Stimulated activated CD4-positive, alpha-beta T cell treated with anti-CD3 and anti-CD28 coated beads, Interleukin-15, amount 100 ng/mL, for 24 hours (primary cell): ENCODE measurements at regions not wholly inside any gene's neighbourhood (a gene's known extent, or its start where the extent isn't known, plus 50 kb on each side); places are given as distances from the start of the nearest gene placed in this dataset.
A peak's percentile ranks its signal among the peaks of the same experiment; 100 is the strongest.
"Not testable (repeated sequence)": the region's sequence is repeated elsewhere in the genome, so short reads cannot be mapped to it uniquely, and the experiment has no call there.

Experiments used
- DNase-seq: peaks from one replicate; pipeline ENCODE4 v3.0.0-alpha.2; 2020

DNA sequence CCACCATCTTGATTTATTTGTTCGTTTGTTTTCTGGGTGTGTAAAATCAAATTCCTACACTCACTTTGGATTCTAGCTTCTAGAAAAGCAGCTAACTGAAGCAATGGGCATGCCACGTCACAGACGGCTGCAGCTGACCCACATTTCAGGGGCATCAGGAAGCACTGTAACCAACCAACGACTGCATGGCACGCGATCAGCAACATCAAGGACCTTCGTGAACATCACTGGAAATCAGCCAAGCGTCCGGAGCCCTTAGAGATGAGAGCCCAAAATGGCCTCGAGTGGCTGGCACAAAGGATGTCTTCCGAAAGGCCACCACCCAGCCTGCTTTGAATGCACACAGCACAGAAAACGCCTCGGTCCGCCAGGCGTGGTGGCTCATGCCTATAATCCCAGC lies 191.1 kb downstream of the OLFM1 start:
- no peak for DNase-seq

DNA sequence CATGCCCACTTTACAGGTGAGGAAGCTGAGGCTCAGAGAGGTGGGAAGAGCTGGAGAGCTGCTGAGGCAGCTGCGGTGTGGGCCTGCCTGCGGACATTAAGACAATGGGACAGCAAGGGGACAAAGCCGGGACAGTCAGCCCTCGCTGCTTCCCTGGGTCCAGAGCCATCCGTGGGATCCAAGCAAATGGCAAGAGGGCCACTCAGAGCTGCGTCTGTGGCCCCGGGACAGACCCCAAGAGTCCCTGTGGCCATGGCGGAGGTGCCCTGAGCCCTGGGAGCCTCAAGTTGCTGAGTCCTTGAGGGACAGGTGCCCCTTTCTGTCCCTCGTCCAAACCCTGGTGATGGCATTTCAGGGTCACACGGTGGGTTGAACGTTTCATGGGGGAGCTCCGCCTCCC lies 191.9 kb downstream of the OLFM1 start:
- DNase-seq, result no peak

DNA sequence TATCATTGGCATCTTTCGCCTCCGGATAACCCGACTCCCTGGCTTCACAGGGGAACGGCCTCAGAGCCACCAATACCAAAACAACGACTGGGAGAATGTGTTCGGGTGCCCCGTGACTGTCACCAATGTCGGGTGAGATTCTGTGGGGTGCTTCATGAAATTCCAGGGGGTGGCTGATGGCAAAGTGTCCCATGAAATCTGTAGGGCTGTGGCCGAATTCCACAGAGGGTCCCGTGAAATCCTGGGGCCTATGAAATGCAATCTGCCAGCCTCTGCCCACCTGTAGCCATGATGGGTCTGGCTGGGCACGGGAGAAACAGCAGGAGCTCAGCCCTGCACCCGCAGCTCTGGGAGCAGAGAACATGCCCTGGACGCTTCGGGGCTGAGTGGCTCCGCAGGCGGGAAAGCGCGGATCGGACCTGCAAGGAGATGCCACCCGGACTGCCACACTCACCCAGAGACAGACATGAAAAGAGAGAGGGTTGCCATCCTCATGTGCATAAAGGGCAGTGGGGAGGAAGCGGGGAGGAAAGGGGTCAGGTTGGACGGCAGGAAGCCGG lies 192.4 kb downstream of the OLFM1 start:
- DNase-seq, result no peak

DNA sequence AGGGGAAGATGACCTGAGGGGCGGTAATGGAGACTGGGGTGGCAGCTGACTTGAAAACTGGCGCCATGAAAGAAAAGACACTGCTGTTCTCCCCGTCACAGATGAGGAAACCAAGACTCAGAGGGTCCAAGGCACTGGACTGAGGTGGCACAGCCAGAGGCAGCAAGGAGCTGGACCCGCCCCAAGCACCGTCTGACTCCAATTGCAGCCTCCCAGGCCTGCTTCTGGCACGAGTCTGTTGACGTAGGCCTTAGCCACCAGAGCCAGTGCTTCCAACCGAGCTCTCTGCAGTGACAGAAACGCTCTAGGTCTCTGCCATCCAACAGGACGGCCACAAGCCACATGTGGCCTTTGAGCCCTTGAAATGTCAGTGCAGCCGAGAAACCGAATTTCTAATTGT lies 193.2 kb downstream of the OLFM1 start:
- no peak for DNase-seq

DNA sequence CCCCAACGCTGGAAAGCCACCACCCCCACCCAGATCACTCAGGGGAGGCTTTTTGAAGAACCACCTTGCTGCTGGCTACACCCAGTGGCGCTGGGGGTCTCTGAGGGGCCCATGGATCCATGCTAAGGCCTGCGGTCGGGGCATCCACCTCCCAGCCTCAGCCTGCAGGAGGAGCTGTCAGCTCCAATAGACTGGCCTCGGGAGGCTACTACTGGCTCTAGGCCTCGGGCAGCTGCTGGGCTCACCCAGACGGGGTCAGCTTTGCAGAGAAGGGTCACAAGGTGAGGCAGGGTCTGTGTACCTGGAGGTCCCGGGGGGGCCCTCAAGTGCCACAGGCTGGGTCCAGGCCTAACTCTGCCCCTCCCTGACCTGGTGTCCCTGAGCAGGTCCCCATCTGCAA lies 193.7 kb downstream of the OLFM1 start:
- DNase-seq, result no peak

DNA sequence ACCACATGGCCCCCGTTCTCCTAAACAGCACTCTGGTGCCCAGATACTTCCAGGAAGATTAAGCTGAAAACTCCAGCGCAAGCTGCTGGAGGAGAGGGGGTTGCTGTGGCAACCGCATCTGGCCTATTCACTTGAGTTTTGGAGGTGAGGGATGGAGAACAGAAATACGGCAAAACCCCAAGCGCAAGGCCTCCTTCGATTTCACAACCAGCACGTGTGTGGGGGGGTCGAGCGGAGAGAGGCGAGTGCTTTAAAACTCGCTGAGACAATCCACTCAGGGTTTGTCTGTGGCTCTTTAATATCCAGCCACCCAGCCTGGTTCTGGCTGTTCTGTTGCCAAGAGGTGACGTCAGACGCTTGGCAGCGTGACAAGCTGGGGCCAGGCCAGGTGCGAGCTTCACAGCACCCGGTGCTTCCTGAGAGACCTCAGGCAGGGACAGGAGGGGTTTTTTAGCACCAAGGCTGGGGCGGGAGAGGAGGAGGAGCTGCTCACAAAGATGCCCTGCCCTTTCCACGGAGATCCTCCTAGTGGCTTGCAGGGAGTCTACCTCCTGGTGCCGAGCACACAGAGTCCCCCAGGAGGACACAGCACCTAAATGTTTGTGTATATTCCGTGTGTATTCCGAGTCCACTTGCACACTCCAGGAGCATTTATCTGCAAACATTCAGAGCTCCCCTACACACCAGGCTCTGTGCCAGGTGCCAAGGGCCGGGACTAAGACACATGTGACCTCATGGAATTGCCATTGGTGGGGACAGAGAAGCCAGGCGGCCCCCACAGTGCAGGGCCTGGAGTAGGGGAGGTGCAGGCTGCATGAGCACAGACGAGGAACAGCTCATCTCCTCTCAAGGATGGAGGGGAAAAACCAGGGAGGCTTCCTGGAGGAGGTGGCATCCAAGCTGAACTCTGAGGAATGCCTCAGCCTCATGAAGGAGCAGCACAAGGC lies 194.6 kb downstream of the OLFM1 start:
- DNase-seq, result peak; percentile 34

DNA sequence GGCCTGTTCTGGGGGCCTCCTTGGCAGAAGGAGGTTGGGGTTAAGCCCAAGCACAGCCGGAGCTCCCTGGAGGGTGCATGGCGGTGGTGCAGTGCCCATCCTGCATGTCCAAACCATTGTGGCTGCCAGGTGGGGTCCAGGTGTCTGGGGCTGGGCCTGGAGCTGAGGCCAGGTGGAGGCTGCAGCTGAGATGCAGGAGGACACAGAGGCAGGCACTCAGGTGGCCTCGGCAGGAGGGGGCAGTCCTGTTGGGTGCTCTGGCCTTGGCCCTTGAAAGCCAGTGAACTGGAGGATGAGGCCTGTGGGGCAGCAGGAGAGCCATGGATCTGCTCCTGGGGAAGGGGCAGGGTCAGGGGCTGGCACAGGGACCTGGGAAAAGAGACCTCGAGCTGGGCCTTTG lies 195.3 kb downstream of the OLFM1 start:
- no peak for DNase-seq

DNA sequence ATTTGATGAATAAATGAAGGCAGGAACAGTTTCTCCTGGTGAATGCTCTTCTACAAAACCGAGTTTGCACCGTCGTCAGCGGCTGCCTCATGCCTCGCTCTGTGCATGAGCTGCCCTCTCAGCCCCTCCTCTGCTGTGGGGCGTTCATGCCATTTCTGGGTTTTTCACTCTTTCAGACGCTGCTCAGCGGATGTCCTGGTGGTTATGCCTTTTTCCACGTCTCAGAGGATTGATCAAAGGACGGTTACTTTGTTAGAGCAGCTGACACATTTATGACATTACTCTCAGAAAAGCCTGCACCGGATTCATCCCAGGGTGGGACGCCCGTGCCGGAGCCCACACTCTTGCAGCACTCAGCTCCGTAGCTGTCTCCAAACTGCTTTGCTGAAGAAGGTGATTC lies 195.9 kb upstream of the PPP1R26 start:
- DNase-seq, result no peak

DNA sequence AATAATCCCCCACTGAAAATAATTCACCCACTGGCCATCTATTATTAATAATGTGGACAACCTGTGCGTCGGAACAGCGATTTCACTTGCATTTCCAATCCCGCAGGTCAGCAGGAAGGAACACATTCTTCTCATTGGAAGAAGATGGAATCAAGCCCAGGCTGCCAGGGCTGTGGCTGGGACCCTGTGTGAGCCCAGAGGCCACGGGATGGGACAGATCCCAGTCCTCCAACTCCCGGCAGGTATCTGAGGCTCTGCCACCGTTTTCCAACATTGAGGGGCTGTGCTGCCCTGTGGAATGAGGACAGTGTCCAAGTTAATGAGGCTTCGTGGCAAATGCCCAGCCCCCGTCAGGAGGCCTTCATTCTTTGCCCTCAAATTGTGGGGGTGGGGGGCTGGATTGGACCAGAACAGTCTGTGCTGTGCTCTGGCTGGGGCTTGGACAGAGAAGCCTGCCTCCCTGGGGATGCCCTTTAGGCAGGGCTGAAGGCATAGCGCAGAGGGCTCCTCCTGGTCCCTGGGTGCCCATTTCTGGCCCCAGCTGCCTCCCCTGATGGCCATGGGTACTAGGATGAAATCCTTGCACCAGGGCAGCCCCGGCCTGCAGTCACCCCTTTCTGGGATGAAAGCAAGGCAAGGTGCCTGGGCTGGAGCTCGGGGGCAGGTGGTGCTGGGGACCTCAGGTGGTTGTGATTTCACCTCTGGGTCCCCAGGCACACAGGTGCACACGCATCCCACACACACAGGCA lies 195.0 kb upstream of the PPP1R26 start:
- DNase-seq, result no peak

DNA sequence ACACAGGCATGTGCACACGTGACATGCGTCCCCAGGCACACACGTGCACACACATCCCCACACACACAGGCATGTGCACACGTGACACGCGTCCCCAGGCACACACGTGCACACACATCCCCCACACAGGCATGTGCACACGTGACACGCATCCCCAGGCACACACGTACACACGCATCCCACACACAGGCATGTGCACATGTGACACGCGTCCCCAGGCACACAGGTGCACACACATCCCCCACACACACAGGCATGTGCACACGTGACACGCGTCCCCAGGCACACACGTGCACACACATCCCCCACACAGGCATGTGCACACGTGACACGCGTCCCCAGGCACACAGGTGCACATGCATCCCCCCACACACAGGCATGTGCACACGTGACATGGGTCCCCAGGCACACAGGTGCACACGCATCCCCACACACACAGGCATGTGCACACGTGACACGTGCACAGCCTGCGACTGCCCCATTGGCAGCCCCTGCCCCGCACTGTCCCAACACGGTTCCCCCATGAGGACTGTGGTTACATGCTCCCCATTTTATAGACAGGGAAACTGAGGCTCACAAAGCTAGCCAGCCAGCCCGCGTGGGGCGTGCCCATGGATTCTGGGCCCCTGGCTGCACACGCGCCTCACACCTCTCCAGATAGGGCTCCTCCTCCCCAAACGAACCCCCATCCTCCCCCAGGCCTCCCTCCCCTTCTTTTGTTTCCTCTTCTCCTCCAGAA lies 193.2 kb upstream of the PPP1R26 start:
- not testable (repeated sequence) for DNase-seq

DNA sequence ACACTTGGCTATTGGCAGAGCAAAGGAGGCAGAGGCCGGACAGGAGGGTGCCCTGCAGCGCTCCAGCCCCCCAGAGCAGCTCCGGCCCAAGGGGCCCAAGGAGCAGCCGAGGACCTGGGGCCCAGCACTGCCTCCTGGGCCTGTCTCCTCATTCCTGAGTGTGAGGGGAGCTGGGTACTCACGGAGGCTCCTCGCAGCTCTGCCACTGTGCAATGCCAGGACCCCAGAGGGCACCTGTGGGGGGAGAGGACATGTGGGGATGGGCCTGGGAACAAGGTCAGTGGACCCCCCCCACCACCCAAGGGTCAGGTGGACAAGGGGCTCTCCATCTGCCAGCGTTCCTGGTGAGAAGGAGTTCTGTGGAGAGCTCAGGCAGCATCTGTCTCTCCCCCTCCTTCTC lies 192.6 kb upstream of the PPP1R26 start:
- DNase-seq, result no peak

DNA sequence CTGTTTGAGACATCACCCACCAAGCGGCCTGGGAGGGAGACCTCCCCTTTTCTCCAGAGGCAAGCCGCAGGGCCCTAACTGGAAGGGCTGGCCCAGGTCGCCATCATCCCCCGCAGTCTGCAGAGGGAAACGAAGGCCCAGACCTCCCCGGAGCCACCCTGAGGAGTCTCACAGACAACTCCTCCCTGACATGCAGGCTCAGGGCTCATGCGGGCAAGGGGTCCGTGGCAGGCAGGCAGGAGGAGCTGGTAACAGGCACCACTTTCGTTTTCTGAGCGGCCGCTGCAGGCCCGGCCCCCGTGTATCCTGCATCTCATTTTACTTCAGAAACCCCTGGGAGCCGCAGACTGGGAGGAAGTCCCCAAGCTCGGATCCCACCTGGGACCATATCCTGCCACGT lies 192.0 kb upstream of the PPP1R26 start:
- no peak for DNase-seq

DNA sequence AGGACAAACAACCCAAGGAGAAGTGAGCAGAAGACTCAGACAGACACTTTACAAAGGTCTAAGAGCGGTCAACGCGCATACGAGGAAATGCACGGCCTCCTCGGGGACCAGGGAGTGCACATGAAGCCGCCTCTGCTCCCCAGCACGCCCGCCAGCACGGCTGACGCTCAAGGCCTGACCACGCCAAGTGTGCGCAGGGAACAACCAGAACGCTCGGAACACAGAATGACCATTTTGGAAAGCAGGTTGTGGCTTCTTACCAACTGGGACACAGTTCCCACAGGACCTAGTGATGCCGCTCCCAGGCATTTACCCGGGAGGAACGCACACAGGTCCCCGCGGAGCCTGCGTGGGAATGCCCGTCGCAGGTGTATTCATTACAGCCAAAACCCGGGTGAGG lies 191.5 kb upstream of the PPP1R26 start:
- DNase-seq, result no peak

DNA sequence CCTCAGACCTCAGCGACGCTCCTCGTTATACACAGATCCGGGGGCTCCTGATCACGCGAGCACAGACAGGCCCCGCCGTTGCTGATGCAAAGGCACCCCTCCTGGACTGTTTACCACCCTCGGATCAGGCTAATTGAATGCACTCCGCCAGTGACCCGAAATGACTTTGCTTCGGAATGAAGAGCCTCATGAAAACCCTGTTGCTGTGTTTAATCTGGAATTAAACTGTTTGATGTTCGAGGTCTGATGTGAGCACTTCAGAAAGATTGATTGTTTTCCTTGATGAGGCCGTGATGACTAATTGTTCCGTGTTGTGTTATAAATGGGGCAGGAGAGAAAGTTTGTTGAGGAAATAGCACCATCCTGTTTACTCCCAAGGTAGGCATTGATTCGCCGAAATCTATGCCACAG lies 190.5 kb upstream of the PPP1R26 start:
- DNase-seq, result no peak

DNA sequence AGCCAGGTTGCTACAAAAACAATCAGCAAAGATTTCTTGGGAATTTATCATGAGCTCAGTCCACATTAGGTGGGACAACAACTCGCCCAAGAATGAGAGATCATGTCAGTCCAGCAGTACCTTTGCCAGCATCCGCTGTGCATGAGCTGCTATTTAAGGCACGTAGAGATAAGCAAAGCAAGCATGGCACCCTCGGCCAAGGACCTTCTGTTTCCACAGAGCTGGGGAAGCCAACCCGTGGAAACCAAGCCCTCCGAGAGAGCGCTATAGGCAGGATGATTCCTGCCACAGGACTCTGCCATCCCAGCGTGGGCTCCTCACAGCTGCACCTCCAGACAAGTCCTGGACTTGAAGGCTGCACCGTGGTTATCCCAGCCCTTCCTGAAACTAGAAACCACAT lies 189.5 kb upstream of the PPP1R26 start:
- DNase-seq, result no peak

DNA sequence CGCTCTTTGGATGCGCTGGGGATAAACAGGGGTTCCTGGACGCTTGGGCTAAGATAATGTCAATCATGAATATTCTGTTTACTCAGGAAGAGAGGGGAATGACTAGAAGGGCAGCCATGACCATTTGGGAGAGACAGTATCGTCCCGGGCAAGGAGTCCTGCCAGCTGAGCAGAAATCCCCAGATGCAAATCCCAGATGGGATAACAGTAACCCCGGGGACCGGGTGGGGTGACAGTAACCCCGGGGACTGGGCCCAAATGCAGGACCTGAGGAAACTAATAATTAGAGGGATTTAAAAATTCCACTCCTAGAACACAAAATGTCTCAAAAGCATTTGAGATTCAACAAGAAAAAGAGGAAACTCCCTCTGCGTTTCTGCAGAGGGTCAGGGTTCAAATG lies 189.0 kb upstream of the PPP1R26 start:
- no peak for DNase-seq

DNA sequence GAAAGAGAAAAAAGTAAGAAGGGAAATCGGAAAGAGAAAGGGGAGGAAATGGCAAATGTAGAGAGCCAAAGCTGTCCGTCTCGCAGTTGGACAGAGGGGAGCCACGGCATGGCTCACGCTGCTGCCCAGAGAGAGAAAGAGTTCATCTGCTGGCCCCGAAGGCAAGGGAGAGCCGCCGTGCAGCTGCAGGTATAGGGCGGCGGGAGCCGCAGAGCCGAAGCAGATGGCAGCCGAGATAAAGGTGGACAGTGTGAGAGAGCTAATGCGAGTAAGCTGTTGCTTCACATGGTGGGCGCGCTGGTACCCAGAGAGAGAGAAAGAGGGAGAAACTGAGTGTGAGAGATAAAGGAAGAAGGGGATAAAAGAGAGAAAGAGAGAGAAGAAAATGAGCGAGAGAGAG lies 188.4 kb upstream of the PPP1R26 start:
- no peak for DNase-seq

DNA sequence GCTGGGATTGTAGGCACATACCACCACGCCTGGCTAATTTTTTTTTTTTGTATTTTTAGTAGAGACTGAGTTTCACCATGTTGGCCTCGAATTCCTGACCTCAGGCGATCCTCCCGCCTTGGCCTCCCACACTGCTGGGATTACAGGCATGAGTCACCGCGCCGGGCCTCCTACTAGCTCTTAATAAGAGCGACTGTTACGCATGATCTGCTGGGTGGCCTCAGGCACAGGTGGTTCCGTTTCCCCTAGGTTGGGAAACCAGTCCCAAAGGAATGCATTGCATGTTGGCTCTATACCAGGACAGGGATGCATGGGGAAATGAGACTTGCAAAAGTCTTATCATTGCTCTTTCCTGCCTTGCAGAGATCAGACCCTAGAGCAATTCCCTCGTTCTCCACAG lies 184.7 kb upstream of the PPP1R26 start:
- DNase-seq, result no peak

DNA sequence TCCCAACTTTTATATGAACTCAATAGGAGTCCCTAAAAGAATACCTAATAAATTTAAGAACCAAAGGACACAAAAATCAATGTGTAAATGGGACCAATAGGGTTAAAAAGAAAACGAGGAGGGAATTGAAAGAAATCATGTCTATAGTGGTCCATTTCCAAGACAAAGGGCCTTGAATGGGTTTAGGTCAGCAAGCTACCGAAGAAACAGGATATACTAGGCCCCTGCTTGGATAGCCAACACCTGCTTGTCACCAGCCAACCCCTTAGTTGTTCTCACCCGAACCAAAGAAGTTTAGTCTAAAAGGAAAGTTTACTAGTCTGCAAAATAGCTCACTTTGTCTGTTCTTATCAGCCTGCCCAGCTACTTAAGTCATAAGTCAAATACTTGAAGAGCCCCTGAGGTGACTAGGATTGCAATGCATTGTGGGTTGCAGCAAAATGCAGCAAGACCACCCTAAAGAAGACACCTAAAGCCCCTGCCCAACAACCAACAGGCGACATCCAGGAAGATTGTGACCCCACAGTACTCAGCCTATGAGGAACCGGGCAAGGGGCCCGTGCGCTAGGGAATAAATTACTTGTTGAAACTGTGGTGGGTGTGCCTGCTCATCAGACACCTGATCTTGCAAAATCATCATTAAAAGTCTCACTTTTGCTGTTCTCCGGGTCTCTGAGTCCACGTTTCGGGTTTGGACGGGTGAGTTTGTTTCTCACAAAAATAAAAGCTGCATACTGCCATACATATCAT lies 183.9 kb upstream of the PPP1R26 start:
- DNase-seq, result no peak

DNA sequence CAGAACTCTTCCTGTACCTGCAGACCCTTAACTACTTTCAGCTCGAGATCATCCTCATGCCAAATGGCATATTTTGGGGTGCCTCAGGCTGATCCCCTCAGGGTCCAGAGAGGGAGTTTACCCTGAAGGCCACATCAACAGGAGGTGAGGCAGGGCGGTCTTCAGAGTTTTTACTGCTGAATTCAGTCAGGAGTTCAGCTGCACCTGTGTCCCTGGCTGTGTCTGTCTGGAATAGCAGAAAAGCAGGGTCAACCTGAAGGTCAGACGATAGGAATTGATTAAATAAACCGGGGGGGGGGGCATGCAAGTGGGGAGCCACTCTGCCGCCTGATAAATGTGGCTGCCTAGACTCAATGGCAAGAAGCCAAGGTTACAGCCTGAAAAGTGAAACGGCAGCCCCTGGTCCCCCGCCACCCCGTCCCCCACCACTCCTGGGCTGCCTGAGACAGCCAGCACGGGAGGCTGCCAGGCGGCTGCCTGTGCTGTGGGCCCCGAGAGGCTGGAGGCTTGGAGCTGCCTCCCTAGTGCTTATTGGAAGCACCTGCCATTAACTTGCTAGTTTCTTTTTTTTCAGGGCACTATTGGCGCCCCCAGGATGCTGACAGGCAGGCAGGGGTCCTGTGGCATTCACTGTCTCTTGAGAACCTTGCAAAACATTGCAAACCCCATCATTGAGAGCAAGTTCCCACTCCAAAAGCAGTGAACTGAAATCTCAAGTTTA lies 182.7 kb upstream of the PPP1R26 start:
- DNase-seq, result no peak

DNA sequence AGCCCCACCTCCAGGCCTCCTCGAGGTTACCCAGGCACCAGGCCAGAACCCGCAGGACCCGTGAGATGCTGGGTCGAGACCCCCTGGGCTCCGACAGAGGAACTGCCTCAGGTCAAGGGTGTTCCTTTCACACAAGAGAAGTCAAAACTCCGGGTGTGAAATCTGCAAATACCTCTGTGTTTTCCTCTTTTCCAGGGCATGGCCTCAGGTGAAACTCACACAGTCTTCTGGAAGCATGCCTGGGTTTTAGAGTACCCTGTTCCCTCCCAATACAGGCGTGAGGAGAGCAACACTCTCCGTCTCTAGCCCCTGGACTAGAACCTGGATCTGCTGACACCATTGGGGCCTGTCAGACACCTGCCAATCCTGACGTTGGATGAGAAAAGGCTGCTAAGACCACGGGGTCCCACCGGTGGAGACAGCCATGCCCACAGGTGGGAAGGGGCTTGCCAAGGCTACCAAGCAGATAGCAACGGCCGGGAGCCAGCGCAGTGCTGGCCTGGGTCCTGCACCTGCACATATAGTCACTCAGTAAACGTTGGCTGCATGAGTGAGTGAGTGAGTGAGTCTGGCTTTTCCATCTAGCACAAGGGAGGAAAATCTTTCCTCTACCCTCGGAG lies 182.0 kb upstream of the PPP1R26 start:
- DNase-seq, result no peak
